ENCODE measurements at regions not wholly inside any gene's neighbourhood (a gene's known extent, or its start where the extent isn't known, plus 50 kb on each side); places are given as distances from the start of the nearest gene placed in this dataset.

- no peak for TF ChIP-seq ZNF384 (IDR thresholded peaks at IDR 0.05)
- no peak for TF ChIP-seq BHLHE40 (IDR thresholded peaks at IDR 0.05; ENCODE audit: borderline replicate concordance)
- TF ChIP-seq LEF1 (IDR thresholded peaks at IDR 0.05; ENCODE audit: borderline replicate concordance), result no peak
- no peak for TF ChIP-seq FOXA1 (IDR thresholded peaks at IDR 0.05)
- TF ChIP-seq TARDBP (IDR thresholded peaks at IDR 0.05), result no peak
Measured at GRCh38 chr1:222038971-222039370, 297.1 kb upstream of the DUSP10 start.
